ENCODE measurements at regions not wholly inside any gene's neighbourhood (a gene's known extent, or its start where the extent isn't known, plus 50 kb on each side); places are given as distances from the start of the nearest gene placed in this dataset.
"Not testable (repeated sequence)": the region's sequence is repeated elsewhere in the genome, so short reads cannot be mapped to it uniquely, and the experiment has no call there.

- Histone ChIP-seq H2AK5ac (ENCODE audit: low read depth, low read length) (no peak overlapping the region), H3K4me2 (ENCODE audit: insufficient read depth, low read length, poor library complexity, severe bottlenecking) (no peak overlapping the region), H3K27me3 (ENCODE audit: control insufficient read depth in 3 of 3, insufficient read depth in 3 of 3, low read depth in 1 of 3, low read length in 3 of 3) (no peaks in the 10 kb centered on the region), H3K4ac (ENCODE audit: low read length) (no peak overlapping the region), H3K36me3 (replicated peaks in 1 of 2; ENCODE audit: control insufficient read depth in 2 of 2, insufficient read depth in 2 of 2, low read length in 2 of 2) (peaks cover 0 to 22% of the 10 kb centered on the region in 2 donors), H2BK12ac (ENCODE audit: low read length) (no peak overlapping the region), H3K27ac (replicated peaks; ENCODE audit: low read length) (no peak overlapping the region), H2BK120ac (ENCODE audit: low read depth, low read length) (no peak overlapping the region), H2BK5ac (ENCODE audit: low read length) (no peak overlapping the region), H3K79me1 (ENCODE audit: low read depth, low read length) (no peaks in the 10 kb centered on the region), H3K9me3 (replicated peaks in 1 of 2; ENCODE audit: control insufficient read depth in 2 of 2, insufficient read depth in 1 of 2, low read depth in 1 of 2, low read length in 2 of 2) (peaks cover 0 to 5% of the 10 kb centered on the region in 2 donors), H3K14ac (ENCODE audit: low read length) (no peak overlapping the region), H3K23ac (ENCODE audit: low read depth, low read length, poor library complexity) (no peak overlapping the region), H4K8ac (ENCODE audit: low read depth, low read length) (no peak overlapping the region), H2AFZ (ENCODE audit: low read length) (no peak overlapping the region), H3K4me1 (ENCODE audit: control insufficient read depth in 2 of 2, insufficient read depth in 1 of 2, low read depth in 1 of 2, low read length in 2 of 2) (peaks cover 0 to 2% of the 10 kb centered on the region in 2 donors), H4K91ac (ENCODE audit: low read depth, low read length, poor library complexity) (no peak overlapping the region), H3K4me3 (ENCODE audit: low read length in 2 of 2) (no peak overlapping the region), H3K18ac (ENCODE audit: low read length) (no peak overlapping the region), H3K9ac (ENCODE audit: low read depth, low read length, poor library complexity) (no peak overlapping the region), H2BK15ac (ENCODE audit: low read length) (no peak overlapping the region)
- DNase-seq (ENCODE audit: low spot score): no peak
- no CpG with 5 or more reads among the region's 2 CpGs for WGBS, 2 donors (ENCODE audit: extremely low coverage in 2 of 2, insufficient read length in 2 of 2, insufficient replicate concordance in 1 of 2)
Measured at GRCh38 chr12:125351788-125352187, 286.6 kb downstream of the AACS start.

GRCh38 chr12:125353002-125353401 lies 287.8 kb downstream of the AACS start:
- not testable (repeated sequence) for DNase-seq (ENCODE audit: low spot score); H3K27ac ChIP-seq (replicated peaks; ENCODE audit: low read length); H2BK15ac ChIP-seq (ENCODE audit: low read length); H4K91ac ChIP-seq (ENCODE audit: low read depth, low read length, poor library complexity); H3K4me1 ChIP-seq (ENCODE audit: control insufficient read depth in 2 of 2, insufficient read depth in 1 of 2, low read depth in 1 of 2, low read length in 2 of 2); H2BK5ac ChIP-seq (ENCODE audit: low read length); H3K4me2 ChIP-seq (ENCODE audit: insufficient read depth, low read length, poor library complexity, severe bottlenecking); H2AFZ ChIP-seq (ENCODE audit: low read length); H2BK12ac ChIP-seq (ENCODE audit: low read length); H3K9me3 ChIP-seq (replicated peaks in 1 of 2; ENCODE audit: control insufficient read depth in 2 of 2, insufficient read depth in 1 of 2, low read depth in 1 of 2, low read length in 2 of 2); H3K23ac ChIP-seq (ENCODE audit: low read depth, low read length, poor library complexity); H3K79me1 ChIP-seq (ENCODE audit: low read depth, low read length); H2AK5ac ChIP-seq (ENCODE audit: low read depth, low read length); H3K27me3 ChIP-seq (ENCODE audit: control insufficient read depth in 3 of 3, insufficient read depth in 3 of 3, low read depth in 1 of 3, low read length in 3 of 3); H3K18ac ChIP-seq (ENCODE audit: low read length); H2BK120ac ChIP-seq (ENCODE audit: low read depth, low read length); H3K14ac ChIP-seq (ENCODE audit: low read length); H3K9ac ChIP-seq (ENCODE audit: low read depth, low read length, poor library complexity); H3K4ac ChIP-seq (ENCODE audit: low read length); H4K8ac ChIP-seq (ENCODE audit: low read depth, low read length); H3K4me3 ChIP-seq (ENCODE audit: low read length in 2 of 2)
- H3K36me3 ChIP-seq (replicated peaks in 1 of 2; ENCODE audit: control insufficient read depth in 2 of 2, insufficient read depth in 2 of 2, low read length in 2 of 2): peaks cover 0 to 26% of the 10 kb centered on the region in 2 donors

- H3K27me3 ChIP-seq (ENCODE audit: control insufficient read depth in 3 of 3, insufficient read depth in 3 of 3, low read depth in 1 of 3, low read length in 3 of 3): no peaks in the 10 kb centered on the region
- H4K8ac ChIP-seq (ENCODE audit: low read depth, low read length): no peak overlapping the region
- H2BK15ac ChIP-seq (ENCODE audit: low read length): no peak overlapping the region
- no peak overlapping the region for H3K18ac ChIP-seq (ENCODE audit: low read length)
- peaks cover 0 to 2% of the 10 kb centered on the region in 2 donors for H3K4me1 ChIP-seq (ENCODE audit: control insufficient read depth in 2 of 2, insufficient read depth in 1 of 2, low read depth in 1 of 2, low read length in 2 of 2)
- no peak overlapping the region for H3K4me2 ChIP-seq (ENCODE audit: insufficient read depth, low read length, poor library complexity, severe bottlenecking)
- no peak for DNase-seq (ENCODE audit: low spot score)
- no peak overlapping the region for H3K14ac ChIP-seq (ENCODE audit: low read length)
- no peak overlapping the region for H2AFZ ChIP-seq (ENCODE audit: low read length)
- WGBS, 2 donors (ENCODE audit: extremely low coverage in 2 of 2, insufficient read length in 2 of 2, insufficient replicate concordance in 1 of 2): no CpG with 5 or more reads among the region's 2 CpGs
- H3K27ac ChIP-seq (replicated peaks; ENCODE audit: low read length): no peak overlapping the region
- no peak overlapping the region for H3K4ac ChIP-seq (ENCODE audit: low read length)
- H3K9ac ChIP-seq (ENCODE audit: low read depth, low read length, poor library complexity): no peak overlapping the region
- peaks cover 4% of the 10 kb centered on the region for H3K79me1 ChIP-seq (ENCODE audit: low read depth, low read length)
- H2BK5ac ChIP-seq (ENCODE audit: low read length): no peak overlapping the region
- H4K91ac ChIP-seq (ENCODE audit: low read depth, low read length, poor library complexity): no peak overlapping the region
- no peak overlapping the region for H2BK120ac ChIP-seq (ENCODE audit: low read depth, low read length)
- no peak overlapping the region for H3K23ac ChIP-seq (ENCODE audit: low read depth, low read length, poor library complexity)
- peaks cover 0 to 26% of the 10 kb centered on the region in 2 donors for H3K36me3 ChIP-seq (replicated peaks in 1 of 2; ENCODE audit: control insufficient read depth in 2 of 2, insufficient read depth in 2 of 2, low read length in 2 of 2)
- H2BK12ac ChIP-seq (ENCODE audit: low read length): no peak overlapping the region
- peaks cover 0 to 9% of the 10 kb centered on the region in 2 donors for H3K9me3 ChIP-seq (replicated peaks in 1 of 2; ENCODE audit: control insufficient read depth in 2 of 2, insufficient read depth in 1 of 2, low read depth in 1 of 2, low read length in 2 of 2)
- H3K4me3 ChIP-seq (ENCODE audit: low read length in 2 of 2): no peak overlapping the region
- no peak overlapping the region for H2AK5ac ChIP-seq (ENCODE audit: low read depth, low read length)
Measured at GRCh38 chr12:125353871-125354270, 288.6 kb downstream of the AACS start.

- peaks cover 0 to 2% of the 10 kb centered on the region in 2 donors for H3K4me1 ChIP-seq (ENCODE audit: control insufficient read depth in 2 of 2, insufficient read depth in 1 of 2, low read depth in 1 of 2, low read length in 2 of 2)
- H3K18ac ChIP-seq (ENCODE audit: low read length): no peak overlapping the region
- H2BK5ac ChIP-seq (ENCODE audit: low read length): no peak overlapping the region
- no peak overlapping the region for H3K9ac ChIP-seq (ENCODE audit: low read depth, low read length, poor library complexity)
- no peak overlapping the region for H3K14ac ChIP-seq (ENCODE audit: low read length)
- H3K36me3 ChIP-seq (replicated peaks in 1 of 2; ENCODE audit: control insufficient read depth in 2 of 2, insufficient read depth in 2 of 2, low read length in 2 of 2): peaks cover 0 to 15% of the 10 kb centered on the region in 2 donors
- no peak overlapping the region for H4K8ac ChIP-seq (ENCODE audit: low read depth, low read length)
- H3K23ac ChIP-seq (ENCODE audit: low read depth, low read length, poor library complexity): no peak overlapping the region
- peaks cover 0 to 9% of the 10 kb centered on the region in 2 donors for H3K9me3 ChIP-seq (replicated peaks in 1 of 2; ENCODE audit: control insufficient read depth in 2 of 2, insufficient read depth in 1 of 2, low read depth in 1 of 2, low read length in 2 of 2)
- peaks cover 4% of the 10 kb centered on the region for H3K79me1 ChIP-seq (ENCODE audit: low read depth, low read length)
- H3K4me2 ChIP-seq (ENCODE audit: insufficient read depth, low read length, poor library complexity, severe bottlenecking): no peak overlapping the region
- H2BK120ac ChIP-seq (ENCODE audit: low read depth, low read length): no peak overlapping the region
- no peaks in the 10 kb centered on the region for H3K27me3 ChIP-seq (ENCODE audit: control insufficient read depth in 3 of 3, insufficient read depth in 3 of 3, low read depth in 1 of 3, low read length in 3 of 3)
- DNase-seq (ENCODE audit: low spot score): no peak
- H2AK5ac ChIP-seq (ENCODE audit: low read depth, low read length): no peak overlapping the region
- no peak overlapping the region for H3K27ac ChIP-seq (replicated peaks; ENCODE audit: low read length)
- H4K91ac ChIP-seq (ENCODE audit: low read depth, low read length, poor library complexity): no peak overlapping the region
- no peak overlapping the region for H2BK15ac ChIP-seq (ENCODE audit: low read length)
- no peak overlapping the region for H2BK12ac ChIP-seq (ENCODE audit: low read length)
- H3K4ac ChIP-seq (ENCODE audit: low read length): no peak overlapping the region
- no peak overlapping the region for H2AFZ ChIP-seq (ENCODE audit: low read length)
- H3K4me3 ChIP-seq (ENCODE audit: low read length in 2 of 2): no peak overlapping the region
- whole genome bisulfite sequencing, 2 donors (ENCODE audit: extremely low coverage in 2 of 2, insufficient read length in 2 of 2, insufficient replicate concordance in 1 of 2): no CpG with 5 or more reads among the region's 7 CpGs
Measured at GRCh38 chr12:125355614-125356013, 290.4 kb downstream of the AACS start.
